Heart left ventricle (tissue), 16 donors: ENCODE measurements at regions not wholly inside any gene's neighbourhood (a gene's known extent, or its start where the extent isn't known, plus 50 kb on each side); places are given as distances from the start of the nearest gene placed in this dataset.
A peak's percentile ranks its signal among the peaks of the same experiment; 100 is the strongest.

Experiments
- ATAC-seq, 4 donors: fragments of 200-7000 bp; cut with Tn5 transposase; one replicate each; pipeline ENCODE4 v1.9.1; 2020 to 2022; ENCODE audit warnings: moderate library complexity in 4 of 4, mild to moderate bottlenecking in 3 of 4, moderate number of reproducible peaks in 1 of 4
- DNase-seq, 5 donors: peaks; one replicate each; pipeline ENCODE4 v3.0.0-alpha.2; 2020
- H3K27ac ChIP-seq, 12 donors: fragments of 200-600 bp; sonication (generic) in 4 of 12; one replicate each; pipeline versions ENCODE4 v1.5.0 to v1.8.0; 2016 to 2022; ENCODE audit warnings: mild to moderate bottlenecking in 2 of 12
- H3K27me3 ChIP-seq, 9 donors: fragments of 200-600 bp; sonication (generic) in 2 of 9; one replicate each; pipeline versions ENCODE4 v1.5.1 to v1.8.0; 2016 to 2022; ENCODE audit warnings: mild to moderate bottlenecking in 3 of 9
- H3K36me3 ChIP-seq, 9 donors: fragments of 200-600 bp; sonication (generic) in 2 of 9; one replicate each; pipeline versions ENCODE4 v1.5.0 to v1.8.0; 2018 to 2022; ENCODE audit warnings: mild to moderate bottlenecking in 2 of 9
- H3K4me1 ChIP-seq, 12 donors: fragments of 200-600 bp; sonication (generic) in 4 of 12; one replicate each; pipeline versions ENCODE4 v1.5.0 to v1.8.0; 2016 to 2022; ENCODE audit warnings: mild to moderate bottlenecking in 3 of 12
- H3K4me3 ChIP-seq, 12 donors: fragments of 200-600 bp; sonication (generic) in 4 of 12; one replicate each; pipeline versions ENCODE4 v1.5.0 to v1.8.0; 2017 to 2022; ENCODE audit warnings: mild to moderate bottlenecking in 9 of 12, moderate library complexity in 4 of 12
- H3K9me3 ChIP-seq, 12 donors: fragments of 200-600 bp; sonication (generic) in 4 of 12; one replicate each; pipeline versions ENCODE4 v1.5.0 to v1.8.0; 2016 to 2022; ENCODE audit warnings: mild to moderate bottlenecking in 1 of 12
- CTCF ChIP-seq, 12 donors: fragments of 200-600 bp; sonication (generic) in 4 of 12; IDR thresholded peaks; one replicate each; pipeline versions ENCODE4 v1.5.0 to v1.8.0; 2018 to 2022; ENCODE audit warnings: antibody characterized with exemption in 12 of 12, mild to moderate bottlenecking in 5 of 12
- POLR2A ChIP-seq, 2 donors: fragments of 450-650 bp; IDR thresholded peaks; one replicate each; pipeline ENCODE4 v1.6.1; 2017; ENCODE audit warnings: antibody characterized with exemption in 2 of 2, mild to moderate bottlenecking in 2 of 2, moderate library complexity in 2 of 2
- WGBS, 4 donors: extraction: QIAGEN DNeasy Blood & Tissue Kit in 2 of 4; methylation state at CpG; one replicate each; pipeline versions ENCODE4 v1.1.5 to v1.1.7; 2013 to 2018; 5-methylcytosine and 5-hydroxymethylcytosine counted together
- intact Hi-C, 10 donors: fragments of 100-400 bp; cut with DNase I; formaldehyde crosslinking; loops; one replicate each; pipeline versions ENCODE4 v1.11.1 to v1.14.2; 2022
- donor health status: ischemic (EF 13 %, LVEDD 7.1; RV severe dilation, severe dysfunction).
- donor health status: healthy with polysubstance abuse.
- donor health status: DM: no; HTN: yes; CAD: no.
- donor health status: DM: no; HTN: no; CAD: no.
- donor health status: ischemic (EF 25% LVEDD 6.9; RV normal size, moderate dysfunction).
- donor health status: ischemic (EF 25% LVEDD 5.7; RV mildly dilated, moderate dysfunction).
- donor health status: healthy.
- donor health status: DM: yes; HTN: yes; CAD: no.
- donor health status: ischemic (EF 35%, LVEDD 5.7; RV mildly dilated, moderate dysfunction).
- donor health status: nonischemic (EF 11% LVEDD 7.7; RV severe dilation, severe dysfunction).
- donor health status: DM: yes; HTN: yes; CAD: no.
- donor health status: PGD.
- donor health status: ischemic (EF 29% LVEDD 5.4; RV normal size, mild dysfunction).
- donor health status: nonischemic (EF 23%, LVEDD 6.1; RV moderate dilation, normal function).

GRCh38 chr3:95172164-95172943, 1109.5 kb downstream of the NSUN3 start:
- ATAC-seq = no peak
- WGBS, 4 donors = 76 to 87% (median 84%) methylated on average over 3 of the region's 3 CpGs

GRCh38 chr3:95177096-95177495, 1114.2 kb downstream of the NSUN3 start:
- no peak for TF ChIP-seq CTCF (IDR thresholded peaks at IDR 0.05)
- no peak for TF ChIP-seq POLR2A (IDR thresholded peaks at IDR 0.05)
- H3K27ac ChIP-seq = no peak overlapping the region
- ATAC-seq (no peak), DNase-seq (no peak)
- no peak overlapping the region for H3K4me3 ChIP-seq
- no peaks in the 10 kb centered on the region for H3K4me1 ChIP-seq
- H3K27me3 ChIP-seq = no peaks in the 10 kb centered on the region
- no peaks in the 10 kb centered on the region for H3K36me3 ChIP-seq
- intact Hi-C loops = no loop called here
- WGBS, 4 donors = 63 to 75% (median 69%) methylated on average over 2 of the region's 2 CpGs
- peaks cover 0 to 3% (median 0%) of the 10 kb centered on the region in 12 donors for H3K9me3 ChIP-seq

More at GRCh38 chr3:95172164-95172943, 1109.5 kb downstream of the NSUN3 start:
- no peak overlapping the region for H3K4me3 ChIP-seq
- intact Hi-C loops = no loop called here
- no peak overlapping the region for H3K27ac ChIP-seq
- TF ChIP-seq CTCF (IDR thresholded peaks at IDR 0.05) (no peak), POLR2A (IDR thresholded peaks at IDR 0.05) (no peak)
- DNase-seq = no peak
- H3K36me3 ChIP-seq = no peaks in the 10 kb centered on the region
- H3K4me1 ChIP-seq = no peaks in the 10 kb centered on the region
- no peaks in the 10 kb centered on the region for H3K9me3 ChIP-seq
- H3K27me3 ChIP-seq = no peaks in the 10 kb centered on the region

GRCh38 chr3:95184038-95184437, 1121.2 kb downstream of the NSUN3 start:
- intact Hi-C loops = no loop called here

More at GRCh38 chr3:95184038-95184437, 1121.2 kb downstream of the NSUN3 start:
- DNase-seq (peak in 1 of 5 donors; percentile 13), ATAC-seq (no peak)
- 82 to 85% (median 84%) methylated on average over 6 of the region's 6 CpGs for WGBS, 4 donors
- H3K36me3 ChIP-seq = no peaks in the 10 kb centered on the region
- peaks cover 0 to 3% (median 0%) of the 10 kb centered on the region in 12 donors for H3K9me3 ChIP-seq
- no peak for TF ChIP-seq POLR2A (IDR thresholded peaks at IDR 0.05)
- no peak for TF ChIP-seq CTCF (IDR thresholded peaks at IDR 0.05)
- H3K27me3 ChIP-seq = no peaks in the 10 kb centered on the region
- H3K4me1 ChIP-seq = no peaks in the 10 kb centered on the region
- H3K27ac ChIP-seq = no peak overlapping the region
- no peak overlapping the region for H3K4me3 ChIP-seq
